CD4-positive, alpha-beta T cell (primary cell): ENCODE measurements at regions not wholly inside any gene's neighbourhood (a gene's known extent, or its start where the extent isn't known, plus 50 kb on each side); places are given as distances from the start of the nearest gene placed in this dataset.

ENCODE experiments used
- ATAC-seq: fragments of 200-7000 bp; cut with Tn5 transposase; one replicate; pipeline ENCODE4 v1.10.0; 2022; ENCODE audit warnings: mild to moderate bottlenecking; ENCODE audit not compliant: poor library complexity
- CTCF ChIA-PET: fragments of 350-600 bp; sonication (Branson Sonifier 250); formaldehyde crosslinking; loops from one replicate; lab custom pipeline; 2021; ENCODE audit warnings: antibody characterized with exemption, inconsistent platforms; lab: Charles Lee
- POLR2A ChIA-PET: fragments of 350-600 bp; sonication (Branson Sonifier 250); formaldehyde crosslinking; loops from one replicate; lab custom pipeline; 2021; ENCODE audit warnings: antibody characterized with exemption, inconsistent platforms; lab: Charles Lee
- DNase-seq, 14 experiments: peaks; one replicate each; pipeline ENCODE4 v3.0.0-alpha.2; 2013 to 2020; ENCODE audit warnings: mixed read lengths in 2 of 14
- H3K27ac ChIP-seq, 2 donors: one replicate each; pipeline versions ENCODE4 v1.5.1 to v1.7.0; 2013; ENCODE audit warnings: low read length in 2 of 2, low read depth in 1 of 2, mild to moderate bottlenecking in 1 of 2
- H3K27me3 ChIP-seq, 2 experiments: 1 replicate in 1 of 2; 2 replicates in 1 of 2; pipeline versions ENCODE4 v1.6.1 to v1.7.0; 2013; ENCODE audit warnings: low read length in 2 of 2, control low read depth in 1 of 2, mild to moderate bottlenecking in 1 of 2, moderate library complexity in 1 of 2; ENCODE audit not compliant: insufficient read depth in 2 of 2, control insufficient read depth in 1 of 2
- H3K36me3 ChIP-seq: one replicate; pipeline ENCODE4 v1.6.1; 2013; ENCODE audit warnings: low read length, control low read depth; ENCODE audit not compliant: insufficient read depth
- H3K4me1 ChIP-seq: one replicate; pipeline ENCODE4 v1.6.1; 2013; ENCODE audit warnings: low read length, control low read depth; ENCODE audit not compliant: insufficient read depth
- H3K4me3 ChIP-seq: one replicate; pipeline ENCODE4 v1.5.1; 2013; ENCODE audit warnings: mild to moderate bottlenecking, low read length, moderate library complexity
- H3K9me3 ChIP-seq, 2 experiments: 1 replicate in 1 of 2; 2 replicates in 1 of 2; pipeline versions ENCODE4 v1.6.1 to v1.7.0; 2013; ENCODE audit warnings: low read length in 2 of 2, mild to moderate bottlenecking in 2 of 2, control low read depth in 1 of 2, moderate library complexity in 1 of 2; ENCODE audit not compliant: control insufficient read depth in 1 of 2, insufficient read depth in 1 of 2
- H3K27ac Mint-ChIP-seq: one replicate; pipeline ENCODE4 v1.8.0; 2020; ENCODE audit warnings: mixed read lengths
- H3K27me3 Mint-ChIP-seq: one replicate; pipeline ENCODE4 v1.8.0; 2021; ENCODE audit warnings: mixed read lengths
- H3K36me3 Mint-ChIP-seq: one replicate; pipeline ENCODE4 v1.8.0; 2021; ENCODE audit warnings: low read depth, mixed read lengths
- H3K4me1 Mint-ChIP-seq: one replicate; pipeline ENCODE4 v1.8.0; 2021; ENCODE audit warnings: low read depth, mixed read lengths
- H3K4me3 Mint-ChIP-seq: one replicate; pipeline ENCODE4 v1.8.0; 2020; ENCODE audit warnings: mild to moderate bottlenecking, mixed read lengths
- H3K9me3 Mint-ChIP-seq: one replicate; pipeline ENCODE4 v1.8.0; 2020; ENCODE audit warnings: mixed read lengths
- CTCF ChIP-seq: fragments of 200-600 bp; IDR thresholded peaks from one replicate; pipeline ENCODE4 v1.8.0; 2022; ENCODE audit warnings: antibody characterized with exemption, mild to moderate bottlenecking
- intact Hi-C, 2 experiments: fragments of 100-400 bp; cut with DNase I in 1 of 2; cut with micrococcal nuclease in 1 of 2; formaldehyde crosslinking; loops; one replicate each; pipeline versions ENCODE4 v1.15.1 to v1.9.0; 2023 to 2025; cut with DNase I, micrococcal nuclease

GRCh38 chr5:161096581-161096980 is 244.6 kb upstream of the ATP10B start:
- Mint-ChIP-seq H3K36me3 (no peaks in the 10 kb centered on the region), H3K4me3 (no peak overlapping the region), H3K27me3 (no peaks in the 10 kb centered on the region), H3K27ac (no peak overlapping the region), H3K9me3 (no peaks in the 10 kb centered on the region), H3K4me1 (no peaks in the 10 kb centered on the region)
- Histone ChIP-seq H3K9me3 (peaks cover 0 to 8% of the 10 kb centered on the region in 2 experiments), H3K4me1 (no peaks in the 10 kb centered on the region), H3K27me3 (no peaks in the 10 kb centered on the region), H3K4me3 (no peak overlapping the region), H3K36me3 (no peaks in the 10 kb centered on the region), H3K27ac (no peak overlapping the region)
- intact Hi-C loops: no loop called here
- ChIA-PET POLR2A (no interaction called here), CTCF (no interaction called here)
- ATAC-seq (no peak), DNase-seq (no peak)
- no peak for TF ChIP-seq CTCF

- no peaks in the 10 kb centered on the region for H3K4me1 Mint-ChIP-seq
- ChIA-PET POLR2A (no interaction called here), CTCF (no interaction called here)
- TF ChIP-seq CTCF: no peak
- intact Hi-C loops: no loop called here
- no peak overlapping the region for H3K27ac Mint-ChIP-seq
- DNase-seq (no peak), ATAC-seq (no peak)
- Histone ChIP-seq H3K9me3 (peaks cover 0 to 8% of the 10 kb centered on the region in 2 experiments), H3K27me3 (no peaks in the 10 kb centered on the region), H3K27ac (no peak overlapping the region), H3K36me3 (no peaks in the 10 kb centered on the region), H3K4me1 (no peaks in the 10 kb centered on the region), H3K4me3 (no peak overlapping the region)
- no peaks in the 10 kb centered on the region for H3K9me3 Mint-ChIP-seq
- no peaks in the 10 kb centered on the region for H3K36me3 Mint-ChIP-seq
- H3K4me3 Mint-ChIP-seq: no peak overlapping the region
- no peaks in the 10 kb centered on the region for H3K27me3 Mint-ChIP-seq
Measured at GRCh38 chr5:161095953-161096352, 243.9 kb upstream of the ATP10B start.

GRCh38 chr5:161094411-161094810 is 242.4 kb upstream of the ATP10B start:
- POLR2A ChIA-PET: no interaction called here
- TF ChIP-seq CTCF: no peak
- DNase-seq (no peak), ATAC-seq (no peak)
- H3K27me3 ChIP-seq: no peaks in the 10 kb centered on the region
- Mint-ChIP-seq H3K4me3 (no peak overlapping the region), H3K9me3 (no peaks in the 10 kb centered on the region), H3K27ac (no peak overlapping the region), H3K27me3 (no peaks in the 10 kb centered on the region), H3K4me1 (no peaks in the 10 kb centered on the region), H3K36me3 (no peaks in the 10 kb centered on the region)
- no peaks in the 10 kb centered on the region for H3K36me3 ChIP-seq
- CTCF ChIA-PET: no interaction called here
- intact Hi-C loops: no loop called here
- peaks cover 0 to 8% of the 10 kb centered on the region in 2 experiments for H3K9me3 ChIP-seq
- no peak overlapping the region for H3K4me3 ChIP-seq
- no peak overlapping the region for H3K27ac ChIP-seq
- H3K4me1 ChIP-seq: no peaks in the 10 kb centered on the region
